ENCODE measurements at regions not wholly inside any gene's neighbourhood (a gene's known extent, or its start where the extent isn't known, plus 50 kb on each side); places are given as distances from the start of the nearest gene placed in this dataset.

- no peak for TF ChIP-seq CTCF (IDR thresholded peaks at IDR 0.05; ENCODE audit: low read depth, low read length)
- no peak for TF ChIP-seq EZH2phosphoT487 (IDR thresholded peaks at IDR 0.05; ENCODE audit: low read depth)
Observed at GRCh38 chr16:86765389-86766026, 187.2 kb downstream of the FOXL1 start.
